ENCODE measurements at regions not wholly inside any gene's neighbourhood (a gene's known extent, or its start where the extent isn't known, plus 50 kb on each side); places are given as distances from the start of the nearest gene placed in this dataset.

DNA sequence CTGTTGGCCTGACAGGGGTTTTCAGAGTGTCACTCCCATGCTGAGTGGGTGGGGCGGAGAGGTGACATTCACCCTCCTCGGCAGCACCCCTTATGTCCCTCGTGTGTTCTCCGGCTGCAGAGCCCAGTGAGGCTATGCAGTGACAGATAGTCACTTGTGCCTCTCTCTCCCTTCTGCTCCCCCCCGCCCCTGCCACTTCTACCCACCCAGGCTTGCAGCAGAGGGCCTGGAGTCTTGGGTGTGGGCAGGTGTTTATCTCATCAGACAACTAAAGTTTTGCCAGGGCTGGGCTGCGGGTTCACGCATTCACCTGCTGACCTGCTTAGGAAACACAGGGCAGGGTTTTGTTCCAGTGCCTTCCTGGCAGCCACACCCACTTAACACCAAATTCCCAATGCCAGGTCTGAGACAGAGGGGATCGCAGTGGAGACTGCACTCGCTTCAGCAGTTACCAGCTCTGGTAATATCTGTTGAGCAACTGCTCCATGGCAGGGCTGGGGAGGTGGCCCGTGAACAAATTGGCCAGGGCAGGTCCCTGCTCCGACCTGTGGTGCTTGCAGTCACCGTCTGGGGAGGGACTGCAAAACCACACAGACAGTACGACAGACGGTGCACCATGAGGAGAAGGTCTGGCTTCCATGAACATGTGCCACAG is 50.5 kb upstream of the ADA2 start:
- H3K4me3 ChIP-seq (replicated peaks in 1 of 2; ENCODE audit: low read depth in 2 of 2, low read length in 2 of 2), result no peak overlapping the region
- DNase-seq (ENCODE audit: low read depth in 2 of 2), result no peak
- no peak for TF ChIP-seq CTCF (IDR thresholded peaks at IDR 0.05; ENCODE audit: low read depth, low read length)

DNA sequence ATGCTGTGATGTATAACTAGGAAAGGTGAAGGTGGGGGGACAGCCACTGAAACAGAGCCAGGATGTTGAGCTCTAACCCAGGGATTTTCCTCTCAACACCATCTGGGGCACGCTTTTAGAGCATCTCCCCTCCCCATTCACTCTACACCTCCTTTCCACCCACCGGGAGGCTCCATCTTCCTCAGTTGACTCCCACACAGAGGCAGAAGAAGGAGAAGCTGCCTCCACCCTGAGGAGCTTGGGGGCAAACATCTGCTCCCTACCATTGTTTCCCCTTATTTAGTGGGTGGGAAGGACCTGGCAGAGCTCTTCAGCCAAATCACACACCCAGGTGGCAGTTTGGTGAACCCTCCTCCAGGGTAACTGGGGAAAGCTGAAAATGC is 50.0 kb upstream of the ADA2 start:
- no peak for DNase-seq (ENCODE audit: low read depth in 2 of 2)
- TF ChIP-seq CTCF (IDR thresholded peaks at IDR 0.05; ENCODE audit: low read depth, low read length), result no peak
- H3K4me3 ChIP-seq (replicated peaks in 1 of 2; ENCODE audit: low read depth in 2 of 2, low read length in 2 of 2), result no peak overlapping the region

Measured in cardiac fibroblast (primary cell).